ENCODE measurements at regions not wholly inside any gene's neighbourhood (a gene's known extent, or its start where the extent isn't known, plus 50 kb on each side); places are given as distances from the start of the nearest gene placed in this dataset.

- no peak for TF ChIP-seq SP1 (IDR thresholded peaks at IDR 0.05)
- TF ChIP-seq FOXK2 (IDR thresholded peaks at IDR 0.05): no peak
- no peak for TF ChIP-seq ELF4 (IDR thresholded peaks at IDR 0.05)
- no peak for TF ChIP-seq TARDBP (IDR thresholded peaks at IDR 0.05)
- TF ChIP-seq FOXM1 (IDR thresholded peaks at IDR 0.05; ENCODE audit: borderline replicate concordance): no peak
- TF ChIP-seq SUZ12 (IDR thresholded peaks at IDR 0.05): no peak
- TF ChIP-seq BHLHE40 (IDR thresholded peaks at IDR 0.05; ENCODE audit: borderline replicate concordance): no peak
- no peak for TF ChIP-seq ARNT (IDR thresholded peaks at IDR 0.05)
Measured at GRCh38 chr10:108808228-108808627, 1115.1 kb downstream of the XPNPEP1 start.

Data from HEK293T (cell line).